ENCODE measurements at regions not wholly inside any gene's neighbourhood (a gene's known extent, or its start where the extent isn't known, plus 50 kb on each side); places are given as distances from the start of the nearest gene placed in this dataset.

- H3K4me2 ChIP-seq (ENCODE audit: insufficient read depth, low read length) = no peak overlapping the region
- TF ChIP-seq CTCF (IDR thresholded peaks at IDR 0.05; ENCODE audit: extremely low read depth, low read depth, low read length) = no peak
- H3K79me2 ChIP-seq (ENCODE audit: insufficient read depth, low read length) = no peaks in the 10 kb centered on the region
- no peaks in the 10 kb centered on the region for H3K4me1 ChIP-seq (ENCODE audit: insufficient read depth, low read length)
- H3K36me3 ChIP-seq (ENCODE audit: insufficient read depth, low read length) = no peaks in the 10 kb centered on the region
- H3K4me3 ChIP-seq (ENCODE audit: insufficient read depth, low read length) = no peak overlapping the region
- peaks cover 3% of the 10 kb centered on the region for H3K9me3 ChIP-seq (ENCODE audit: low read depth, low read length)
- DNase-seq (ENCODE audit: insufficient read length, low spot score, missing footprints) = no peak
- no peaks in the 10 kb centered on the region for H3K27me3 ChIP-seq (ENCODE audit: insufficient read depth, low read length)
- no peak overlapping the region for H2AFZ ChIP-seq (ENCODE audit: low read length)
- H4K20me1 ChIP-seq (ENCODE audit: insufficient read depth, low read length) = no peaks in the 10 kb centered on the region
- no peak overlapping the region for H3K27ac ChIP-seq (ENCODE audit: low read depth, low read length)
These were observed 309.9 kb upstream of the SLITRK6 start for GRCh38 chr13:86109107-86109506.

- Histone ChIP-seq H3K79me2 (ENCODE audit: insufficient read depth, low read length) (no peaks in the 10 kb centered on the region), H2AFZ (ENCODE audit: low read length) (no peak overlapping the region), H3K27me3 (ENCODE audit: insufficient read depth, low read length) (no peaks in the 10 kb centered on the region), H3K4me1 (ENCODE audit: insufficient read depth, low read length) (no peaks in the 10 kb centered on the region), H4K20me1 (ENCODE audit: insufficient read depth, low read length) (no peaks in the 10 kb centered on the region), H3K27ac (ENCODE audit: low read depth, low read length) (no peak overlapping the region), H3K9me3 (ENCODE audit: low read depth, low read length) (peaks cover 3% of the 10 kb centered on the region), H3K36me3 (ENCODE audit: insufficient read depth, low read length) (no peaks in the 10 kb centered on the region), H3K4me3 (ENCODE audit: insufficient read depth, low read length) (no peak overlapping the region), H3K4me2 (ENCODE audit: insufficient read depth, low read length) (no peak overlapping the region)
- no peak for DNase-seq (ENCODE audit: insufficient read length, low spot score, missing footprints)
- no peak for TF ChIP-seq CTCF (IDR thresholded peaks at IDR 0.05; ENCODE audit: extremely low read depth, low read depth, low read length)
These were observed 309.1 kb upstream of the SLITRK6 start for GRCh38 chr13:86108334-86108733.

- no peaks in the 10 kb centered on the region for H3K4me1 ChIP-seq (ENCODE audit: insufficient read depth, low read length)
- H4K20me1 ChIP-seq (ENCODE audit: insufficient read depth, low read length) = no peaks in the 10 kb centered on the region
- H3K27me3 ChIP-seq (ENCODE audit: insufficient read depth, low read length) = no peaks in the 10 kb centered on the region
- no peak for DNase-seq (ENCODE audit: insufficient read length, low spot score, missing footprints)
- no peak for TF ChIP-seq CTCF (IDR thresholded peaks at IDR 0.05; ENCODE audit: extremely low read depth, low read depth, low read length)
- no peak overlapping the region for H3K27ac ChIP-seq (ENCODE audit: low read depth, low read length)
- no peak overlapping the region for H3K4me3 ChIP-seq (ENCODE audit: insufficient read depth, low read length)
- no peaks in the 10 kb centered on the region for H3K36me3 ChIP-seq (ENCODE audit: insufficient read depth, low read length)
- no peaks in the 10 kb centered on the region for H3K79me2 ChIP-seq (ENCODE audit: insufficient read depth, low read length)
- peaks cover 3% of the 10 kb centered on the region for H3K9me3 ChIP-seq (ENCODE audit: low read depth, low read length)
- no peak overlapping the region for H3K4me2 ChIP-seq (ENCODE audit: insufficient read depth, low read length)
- no peak overlapping the region for H2AFZ ChIP-seq (ENCODE audit: low read length)
These were observed 299.3 kb upstream of the SLITRK6 start for GRCh38 chr13:86098511-86098910.

- TF ChIP-seq CTCF (IDR thresholded peaks at IDR 0.05; ENCODE audit: extremely low read depth, low read depth, low read length) = no peak
- H3K79me2 ChIP-seq (ENCODE audit: insufficient read depth, low read length) = no peaks in the 10 kb centered on the region
- H3K4me3 ChIP-seq (ENCODE audit: insufficient read depth, low read length) = no peak overlapping the region
- no peaks in the 10 kb centered on the region for H3K4me1 ChIP-seq (ENCODE audit: insufficient read depth, low read length)
- no peak overlapping the region for H3K4me2 ChIP-seq (ENCODE audit: insufficient read depth, low read length)
- no peak overlapping the region for H2AFZ ChIP-seq (ENCODE audit: low read length)
- no peak overlapping the region for H3K27ac ChIP-seq (ENCODE audit: low read depth, low read length)
- H3K9me3 ChIP-seq (ENCODE audit: low read depth, low read length) = peaks cover 3% of the 10 kb centered on the region
- no peaks in the 10 kb centered on the region for H3K27me3 ChIP-seq (ENCODE audit: insufficient read depth, low read length)
- DNase-seq (ENCODE audit: insufficient read length, low spot score, missing footprints) = no peak
- H4K20me1 ChIP-seq (ENCODE audit: insufficient read depth, low read length) = no peaks in the 10 kb centered on the region
- H3K36me3 ChIP-seq (ENCODE audit: insufficient read depth, low read length) = no peaks in the 10 kb centered on the region
These were observed 296.1 kb upstream of the SLITRK6 start for GRCh38 chr13:86095351-86095750.
